Parathyroid adenoma (tissue), 2 donors: ENCODE measurements at regions not wholly inside any gene's neighbourhood (a gene's known extent, or its start where the extent isn't known, plus 50 kb on each side); places are given as distances from the start of the nearest gene placed in this dataset.

Experiments used
- H2AFZ ChIP-seq: fragments of 300-600 bp; sonication (generic); one replicate; pipeline ENCODE4 v1.7.0; 2017; ENCODE audit warnings: antibody characterized with exemption, mild to moderate bottlenecking
- H3K27ac ChIP-seq: fragments of 300-600 bp; sonication (generic); one replicate; pipeline ENCODE4 v1.7.0; 2017
- H3K27me3 ChIP-seq: fragments of 300-600 bp; sonication (generic); one replicate; pipeline ENCODE4 v1.7.0; 2017; ENCODE audit warnings: low read length; ENCODE audit not compliant: control insufficient read depth, insufficient read depth
- H3K36me3 ChIP-seq: fragments of 300-600 bp; sonication (generic); one replicate; pipeline ENCODE4 v1.7.0; 2017; ENCODE audit warnings: low read length; ENCODE audit not compliant: control insufficient read depth, insufficient read depth
- H3K4me1 ChIP-seq: fragments of 300-600 bp; sonication (generic); one replicate; pipeline ENCODE4 v1.7.0; 2017; ENCODE audit warnings: control low read depth
- H3K4me2 ChIP-seq: fragments of 300-600 bp; sonication (generic); one replicate; pipeline ENCODE4 v1.7.0; 2017; ENCODE audit warnings: low read length
- H3K4me3 ChIP-seq: fragments of 300-600 bp; sonication (generic); one replicate; pipeline ENCODE4 v1.7.0; 2017; ENCODE audit warnings: low read depth, low read length
- H3K79me2 ChIP-seq: fragments of 300-600 bp; sonication (generic); one replicate; pipeline ENCODE4 v1.7.0; 2017; ENCODE audit warnings: control low read depth
- H3K9ac ChIP-seq: fragments of 300-600 bp; sonication (generic); one replicate; pipeline ENCODE4 v1.7.0; 2017; ENCODE audit warnings: mild to moderate bottlenecking
- H3K9me3 ChIP-seq: fragments of 300-600 bp; sonication (generic); one replicate; pipeline ENCODE4 v1.7.0; 2017; ENCODE audit warnings: low read length; ENCODE audit not compliant: control insufficient read depth
- TF ChIP-seq, protein P1 (sequence below): fragments of 300-600 bp; sonication (generic); IDR thresholded peaks from one replicate; pipeline ENCODE4 v1.7.0; 2017; ENCODE audit warnings: antibody characterized with exemption, mild to moderate bottlenecking
- donor health status: primary hyperparathyroidism.

DNA sequence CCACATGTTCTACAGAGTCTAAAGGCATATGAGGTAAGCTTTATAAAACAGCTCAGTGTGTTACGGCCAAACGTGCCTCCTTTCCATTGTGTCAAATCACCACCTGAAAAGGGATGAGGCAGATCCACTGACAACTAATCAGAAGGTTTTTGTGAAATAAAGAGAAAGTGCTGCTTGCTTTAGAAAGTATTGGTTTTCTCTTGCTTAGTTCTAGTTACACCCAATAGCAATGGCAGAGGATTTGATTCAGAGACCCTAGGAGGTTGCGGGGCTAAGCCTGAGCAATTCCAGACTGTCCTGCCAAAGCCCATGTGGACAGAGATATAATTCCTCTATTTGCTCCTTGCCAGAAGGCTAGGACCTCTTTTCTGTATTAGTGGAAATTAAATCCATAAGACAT lies 125.5 kb downstream of the SPRY1 start:
- Histone ChIP-seq H3K36me3 (no peaks in the 10 kb centered on the region), H3K4me1 (no peaks in the 10 kb centered on the region), H3K4me3 (no peak overlapping the region), H3K9me3 (no peaks in the 10 kb centered on the region), H3K27me3 (no peaks in the 10 kb centered on the region), H3K4me2 (no peak overlapping the region), H2AFZ (no peak overlapping the region), H3K27ac (no peak overlapping the region), H3K9ac (no peak overlapping the region), H3K79me2 (no peaks in the 10 kb centered on the region)
- TF ChIP-seq, protein P1, sequence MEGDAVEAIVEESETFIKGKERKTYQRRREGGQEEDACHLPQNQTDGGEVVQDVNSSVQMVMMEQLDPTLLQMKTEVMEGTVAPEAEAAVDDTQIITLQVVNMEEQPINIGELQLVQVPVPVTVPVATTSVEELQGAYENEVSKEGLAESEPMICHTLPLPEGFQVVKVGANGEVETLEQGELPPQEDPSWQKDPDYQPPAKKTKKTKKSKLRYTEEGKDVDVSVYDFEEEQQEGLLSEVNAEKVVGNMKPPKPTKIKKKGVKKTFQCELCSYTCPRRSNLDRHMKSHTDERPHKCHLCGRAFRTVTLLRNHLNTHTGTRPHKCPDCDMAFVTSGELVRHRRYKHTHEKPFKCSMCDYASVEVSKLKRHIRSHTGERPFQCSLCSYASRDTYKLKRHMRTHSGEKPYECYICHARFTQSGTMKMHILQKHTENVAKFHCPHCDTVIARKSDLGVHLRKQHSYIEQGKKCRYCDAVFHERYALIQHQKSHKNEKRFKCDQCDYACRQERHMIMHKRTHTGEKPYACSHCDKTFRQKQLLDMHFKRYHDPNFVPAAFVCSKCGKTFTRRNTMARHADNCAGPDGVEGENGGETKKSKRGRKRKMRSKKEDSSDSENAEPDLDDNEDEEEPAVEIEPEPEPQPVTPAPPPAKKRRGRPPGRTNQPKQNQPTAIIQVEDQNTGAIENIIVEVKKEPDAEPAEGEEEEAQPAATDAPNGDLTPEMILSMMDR: no peak

DNA sequence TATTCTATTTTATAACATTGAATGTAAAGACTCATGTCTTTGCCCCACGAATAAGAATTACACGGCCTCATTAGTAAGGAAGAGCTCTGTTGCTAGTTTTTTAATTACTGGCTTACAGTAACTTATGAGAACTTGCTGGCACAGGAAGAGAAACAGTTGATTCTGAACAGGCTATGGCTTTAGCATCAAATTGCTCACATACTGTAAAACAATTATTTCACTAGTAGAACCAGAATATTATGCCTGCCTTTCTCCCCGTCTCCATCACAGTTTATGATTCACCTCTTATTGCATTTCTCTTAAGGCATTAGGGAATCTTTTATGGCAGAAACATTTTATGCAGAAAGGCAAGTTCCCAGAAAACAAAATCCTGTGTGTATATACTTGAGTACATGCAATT lies 126.1 kb downstream of the SPRY1 start:
- TF ChIP-seq, protein P1: no peak
- H3K4me3 ChIP-seq: no peak overlapping the region
- no peaks in the 10 kb centered on the region for H3K36me3 ChIP-seq
- H3K79me2 ChIP-seq: no peaks in the 10 kb centered on the region
- no peak overlapping the region for H3K27ac ChIP-seq
- no peak overlapping the region for H2AFZ ChIP-seq
- no peaks in the 10 kb centered on the region for H3K27me3 ChIP-seq
- no peak overlapping the region for H3K9ac ChIP-seq
- H3K4me2 ChIP-seq: no peak overlapping the region
- no peaks in the 10 kb centered on the region for H3K4me1 ChIP-seq
- no peaks in the 10 kb centered on the region for H3K9me3 ChIP-seq

DNA sequence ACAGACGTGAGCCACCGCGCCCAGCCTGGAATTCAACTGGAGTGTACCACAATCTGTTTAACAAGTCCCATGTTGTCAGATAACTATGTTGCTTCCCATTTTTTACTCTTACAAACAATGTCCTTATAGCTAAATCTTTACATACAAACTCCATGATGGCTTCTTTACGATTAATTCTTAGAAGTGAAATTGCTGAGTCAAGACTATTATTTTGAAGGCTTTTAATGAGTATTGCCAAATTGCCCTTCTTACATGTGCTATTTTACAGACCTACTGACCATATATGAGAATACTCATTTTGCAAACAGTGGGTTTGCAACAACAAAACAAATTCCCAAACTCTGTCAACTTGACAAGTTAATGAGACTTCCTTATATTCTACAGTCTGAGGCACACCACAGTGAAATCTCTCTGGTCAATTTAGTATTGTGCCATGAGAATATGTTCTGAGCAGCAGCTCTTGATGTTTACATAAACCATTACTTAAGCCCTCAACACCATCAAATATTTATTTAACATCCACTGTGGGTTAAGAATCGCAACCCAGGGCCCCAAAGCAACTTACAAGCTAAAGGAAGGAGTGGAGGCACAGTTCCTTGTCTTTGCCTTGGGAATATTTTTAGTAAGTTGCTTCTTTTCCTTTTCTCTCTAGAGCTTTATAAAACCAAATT lies 128.5 kb downstream of the SPRY1 start:
- H3K9me3 ChIP-seq: no peaks in the 10 kb centered on the region
- H2AFZ ChIP-seq: no peak overlapping the region
- H3K36me3 ChIP-seq: no peaks in the 10 kb centered on the region
- no peak overlapping the region for H3K27ac ChIP-seq
- H3K9ac ChIP-seq: no peak overlapping the region
- H3K79me2 ChIP-seq: no peaks in the 10 kb centered on the region
- no peak overlapping the region for H3K4me3 ChIP-seq
- no peaks in the 10 kb centered on the region for H3K4me1 ChIP-seq
- no peak overlapping the region for H3K4me2 ChIP-seq
- TF ChIP-seq, protein P1: no peak
- H3K27me3 ChIP-seq: no peaks in the 10 kb centered on the region

DNA sequence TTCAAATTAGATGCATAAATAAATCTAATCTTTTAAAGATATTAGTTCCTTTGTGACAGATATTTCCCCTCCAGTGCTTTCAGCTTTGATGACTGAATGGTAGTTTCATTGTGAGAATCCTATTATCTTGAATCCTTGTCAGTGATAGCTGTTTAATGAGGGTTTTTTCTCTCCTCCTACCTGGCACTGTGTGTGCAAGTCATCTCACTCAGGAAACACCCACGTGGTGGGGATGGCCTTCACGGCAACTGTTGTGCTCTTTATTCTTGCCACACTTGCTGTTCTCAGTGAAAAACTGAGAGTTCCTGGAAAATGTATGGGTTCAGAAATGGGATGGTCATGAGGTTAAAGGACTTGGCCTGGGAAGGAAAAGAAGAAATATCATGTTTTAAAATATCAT lies 129.9 kb downstream of the SPRY1 start:
- Histone ChIP-seq H3K27ac (no peak overlapping the region), H3K4me2 (no peak overlapping the region), H3K4me3 (no peak overlapping the region), H3K79me2 (no peaks in the 10 kb centered on the region), H2AFZ (no peak overlapping the region), H3K9ac (no peak overlapping the region), H3K27me3 (no peaks in the 10 kb centered on the region), H3K4me1 (no peaks in the 10 kb centered on the region), H3K36me3 (no peaks in the 10 kb centered on the region), H3K9me3 (no peaks in the 10 kb centered on the region)
- TF ChIP-seq, protein P1: no peak
